PC-9 (cell line): ENCODE measurements at regions not wholly inside any gene's neighbourhood (a gene's known extent, or its start where the extent isn't known, plus 50 kb on each side); places are given as distances from the start of the nearest gene placed in this dataset.

ENCODE experiments used
- CTCF ChIP-seq: fragments of 200-600 bp; sonication (generic); conservative IDR thresholded peaks from 2 replicates; pipeline ENCODE4 v1.6.1; 2017; ENCODE audit warnings: mixed run types, antibody characterized with exemption, mild to moderate bottlenecking, moderate library complexity
- EZH2 ChIP-seq: fragments of 200-600 bp; sonication (generic); IDR thresholded peaks from 2 replicates; pipeline ENCODE4 v1.8.0; 2017; ENCODE audit warnings: antibody characterized with exemption, low read depth

- TF ChIP-seq CTCF (no peak), EZH2 (no peak)
Observed at GRCh38 chr18:76715012-76715610, 107.2 kb upstream of the ZNF236 start.
